Trophoblast cell (in vitro differentiated cells and primary cell): ENCODE measurements at regions not wholly inside any gene's neighbourhood (a gene's known extent, or its start where the extent isn't known, plus 50 kb on each side); places are given as distances from the start of the nearest gene placed in this dataset.

Source experiments
- DNase-seq, 2 donors: peaks; one replicate each; pipeline ENCODE4 v3.0.0-alpha.2; 2016
- H2AFZ ChIP-seq: 2 replicates; pipeline ENCODE4 v1.6.1; 2013; ENCODE audit warnings: low read length, moderate library complexity, mild to moderate bottlenecking; ENCODE audit not compliant: insufficient read depth, poor library complexity
- H2AK5ac ChIP-seq: 2 replicates; pipeline ENCODE4 v1.6.1; 2013; ENCODE audit warnings: mild to moderate bottlenecking, low read length
- H2BK120ac ChIP-seq: 2 replicates; pipeline ENCODE4 v1.6.1; 2013; ENCODE audit warnings: low read length, mild to moderate bottlenecking, moderate library complexity; ENCODE audit not compliant: insufficient read depth, poor library complexity
- H2BK12ac ChIP-seq: 2 replicates; pipeline ENCODE4 v1.6.1; 2013; ENCODE audit warnings: mild to moderate bottlenecking, low read length, moderate library complexity
- H2BK5ac ChIP-seq: 2 replicates; pipeline ENCODE4 v1.6.1; 2013; ENCODE audit warnings: low read length, low read depth, moderate library complexity, mild to moderate bottlenecking; ENCODE audit not compliant: poor library complexity
- H3K14ac ChIP-seq: 2 replicates; pipeline ENCODE4 v1.6.1; 2013; ENCODE audit warnings: mild to moderate bottlenecking, low read length
- H3K18ac ChIP-seq: 2 replicates; pipeline ENCODE4 v1.6.1; 2013; ENCODE audit warnings: mild to moderate bottlenecking, low read length
- H3K23ac ChIP-seq: 2 replicates; pipeline ENCODE4 v1.6.1; 2013; ENCODE audit warnings: low read length
- H3K27ac ChIP-seq: 2 replicates; pipeline ENCODE4 v1.5.1; 2013; ENCODE audit warnings: low read depth, mild to moderate bottlenecking, inconsistent platforms, low read length, moderate library complexity
- H3K27me3 ChIP-seq: 2 replicates; pipeline ENCODE4 v1.6.1; 2013; ENCODE audit warnings: inconsistent platforms, mild to moderate bottlenecking, low read length, moderate library complexity; ENCODE audit not compliant: insufficient read depth
- H3K36me3 ChIP-seq, 2 experiments: 1 replicate in 1 of 2; 2 replicates in 1 of 2; pipeline ENCODE4 v1.6.1; 2013; ENCODE audit warnings: low read length in 2 of 2, mild to moderate bottlenecking in 2 of 2, moderate library complexity in 1 of 2; ENCODE audit not compliant: insufficient read depth in 2 of 2, control insufficient read depth in 1 of 2
- H3K4ac ChIP-seq: 2 replicates; pipeline ENCODE4 v1.6.1; 2013; ENCODE audit warnings: low read depth, mild to moderate bottlenecking, low read length, moderate library complexity
- H3K4me1 ChIP-seq, 2 experiments: 1 replicate in 1 of 2; 2 replicates in 1 of 2; pipeline ENCODE4 v1.6.1; 2013; ENCODE audit warnings: low read length in 2 of 2, mild to moderate bottlenecking in 2 of 2, moderate library complexity in 1 of 2; ENCODE audit not compliant: insufficient read depth in 2 of 2, control insufficient read depth in 1 of 2
- H3K4me2 ChIP-seq: 2 replicates; pipeline ENCODE4 v1.6.1; 2013; ENCODE audit warnings: inconsistent platforms, mild to moderate bottlenecking, low read length, moderate library complexity
- H3K4me3 ChIP-seq: 2 replicates; pipeline ENCODE4 v1.5.1; 2013; ENCODE audit warnings: mild to moderate bottlenecking, low read depth, low read length, inconsistent platforms
- H3K79me1 ChIP-seq: one replicate; pipeline ENCODE4 v1.6.1; 2013; ENCODE audit warnings: low read length
- H3K79me2 ChIP-seq: 2 replicates; pipeline ENCODE4 v1.6.1; 2013; ENCODE audit warnings: low read length, mild to moderate bottlenecking; ENCODE audit not compliant: control insufficient read depth, insufficient read depth, poor library complexity
- H3K9ac ChIP-seq: 2 replicates; pipeline ENCODE4 v1.6.1; 2013; ENCODE audit warnings: mild to moderate bottlenecking, low read length
- H3K9me3 ChIP-seq: 2 replicates; pipeline ENCODE4 v1.6.1; 2013; ENCODE audit warnings: low read depth, mild to moderate bottlenecking, control low read depth, inconsistent platforms, low read length; ENCODE audit not compliant: insufficient read depth
- H4K12ac ChIP-seq: 2 replicates; pipeline ENCODE4 v1.6.1; 2013; ENCODE audit warnings: low read depth, mild to moderate bottlenecking, low read length, moderate library complexity
- H4K8ac ChIP-seq: 2 replicates; pipeline ENCODE4 v1.6.1; 2013; ENCODE audit warnings: low read depth, mild to moderate bottlenecking, low read length, moderate library complexity
- H4K91ac ChIP-seq: one replicate; pipeline ENCODE4 v1.6.1; 2013; ENCODE audit warnings: low read depth, mild to moderate bottlenecking, low read length, moderate library complexity
- WGBS: extraction: QIAGEN DNeasy Blood & Tissue Kit; methylation state at CpG from one replicate; pipeline ENCODE4 v1.1.7; 2013; ENCODE audit warnings: missing lambda C conversion rate; ENCODE audit not compliant: insufficient read length, insufficient coverage; ENCODE audit errors: extremely low coverage; 5-methylcytosine and 5-hydroxymethylcytosine counted together

DNA sequence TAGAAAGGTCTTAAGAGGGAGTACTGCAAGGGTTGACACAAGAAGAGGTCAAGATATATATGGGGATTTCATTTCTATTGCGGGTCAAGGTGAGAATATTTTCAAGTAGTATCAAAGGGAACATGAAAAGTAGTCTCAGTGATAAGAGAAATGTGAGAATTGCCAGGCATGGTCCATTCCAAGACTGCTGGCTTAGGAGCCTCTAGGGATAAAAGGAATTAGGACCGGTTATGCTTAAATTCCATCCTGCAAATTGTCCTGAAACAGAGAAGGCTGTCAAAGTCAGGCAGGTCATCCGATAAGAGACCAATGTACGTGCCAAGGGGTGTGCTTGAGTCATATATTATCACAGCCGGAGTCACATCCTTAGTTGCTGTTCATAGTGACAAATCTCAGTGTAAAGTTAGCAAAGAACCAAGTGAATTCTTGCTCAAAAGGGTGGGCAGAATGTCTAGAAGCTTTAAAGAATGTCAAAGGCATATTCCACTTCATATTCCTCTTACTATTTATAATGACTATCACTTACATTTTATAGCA is 133.6 kb downstream of the CBLL2 start:
- Histone ChIP-seq H3K4me3 (no peak overlapping the region), H4K8ac (no peak overlapping the region), H3K4ac (no peak overlapping the region), H3K79me1 (no peaks in the 10 kb centered on the region), H3K23ac (no peak overlapping the region), H3K18ac (no peak overlapping the region), H2BK12ac (no peak overlapping the region), H3K9ac (no peak overlapping the region), H2AK5ac (no peak overlapping the region), H3K36me3 (no peaks in the 10 kb centered on the region), H4K91ac (no peak overlapping the region), H3K14ac (no peak overlapping the region), H3K79me2 (no peaks in the 10 kb centered on the region), H3K9me3 (no peaks in the 10 kb centered on the region), H4K12ac (no peak overlapping the region), H3K4me1 (no peaks in the 10 kb centered on the region), H3K4me2 (no peak overlapping the region), H2AFZ (no peak overlapping the region), H3K27ac (no peak overlapping the region), H3K27me3 (no peaks in the 10 kb centered on the region), H2BK120ac (no peak overlapping the region), H2BK5ac (no peak overlapping the region)
- no CpG with 5 or more reads among the region's 5 CpGs for WGBS
- DNase-seq = no peak

GRCh38 chrX:22409418-22409817 is 136.7 kb downstream of the CBLL2 start:
- Histone ChIP-seq H3K9me3 (no peaks in the 10 kb centered on the region), H3K79me2 (no peaks in the 10 kb centered on the region), H3K27me3 (no peaks in the 10 kb centered on the region), H3K4ac (no peak overlapping the region), H4K8ac (no peak overlapping the region), H4K12ac (no peak overlapping the region), H2BK5ac (no peak overlapping the region), H2BK12ac (no peak overlapping the region), H2BK120ac (no peak overlapping the region), H3K4me1 (no peaks in the 10 kb centered on the region), H3K4me2 (no peak overlapping the region), H3K4me3 (no peak overlapping the region), H3K79me1 (no peaks in the 10 kb centered on the region), H3K18ac (no peak overlapping the region), H2AFZ (no peak overlapping the region), H3K36me3 (no peaks in the 10 kb centered on the region), H3K23ac (no peak overlapping the region), H3K14ac (no peak overlapping the region), H3K27ac (no peak overlapping the region), H4K91ac (no peak overlapping the region), H3K9ac (no peak overlapping the region), H2AK5ac (no peak overlapping the region)
- DNase-seq = no peak
- no CpG with 5 or more reads among the region's 1 CpG for WGBS

- H3K79me1 ChIP-seq = no peaks in the 10 kb centered on the region
- H3K18ac ChIP-seq = no peak overlapping the region
- H3K36me3 ChIP-seq = no peaks in the 10 kb centered on the region
- no peaks in the 10 kb centered on the region for H3K27me3 ChIP-seq
- H3K4me3 ChIP-seq = no peak overlapping the region
- no peak for DNase-seq
- H3K9ac ChIP-seq = no peak overlapping the region
- no peaks in the 10 kb centered on the region for H3K9me3 ChIP-seq
- no peak overlapping the region for H3K14ac ChIP-seq
- no peak overlapping the region for H2AK5ac ChIP-seq
- H2BK120ac ChIP-seq = no peak overlapping the region
- H3K4me2 ChIP-seq = no peak overlapping the region
- no peak overlapping the region for H4K12ac ChIP-seq
- no CpG with 5 or more reads among the region's 2 CpGs for WGBS
- no peak overlapping the region for H4K91ac ChIP-seq
- no peak overlapping the region for H3K23ac ChIP-seq
- H3K27ac ChIP-seq = no peak overlapping the region
- H3K4me1 ChIP-seq = no peaks in the 10 kb centered on the region
- no peaks in the 10 kb centered on the region for H3K79me2 ChIP-seq
- no peak overlapping the region for H2AFZ ChIP-seq
- H3K4ac ChIP-seq = no peak overlapping the region
- H4K8ac ChIP-seq = no peak overlapping the region
- no peak overlapping the region for H2BK5ac ChIP-seq
- no peak overlapping the region for H2BK12ac ChIP-seq
These were observed 151.6 kb downstream of the CBLL2 start for GRCh38 chrX:22424122-22424915.

DNA sequence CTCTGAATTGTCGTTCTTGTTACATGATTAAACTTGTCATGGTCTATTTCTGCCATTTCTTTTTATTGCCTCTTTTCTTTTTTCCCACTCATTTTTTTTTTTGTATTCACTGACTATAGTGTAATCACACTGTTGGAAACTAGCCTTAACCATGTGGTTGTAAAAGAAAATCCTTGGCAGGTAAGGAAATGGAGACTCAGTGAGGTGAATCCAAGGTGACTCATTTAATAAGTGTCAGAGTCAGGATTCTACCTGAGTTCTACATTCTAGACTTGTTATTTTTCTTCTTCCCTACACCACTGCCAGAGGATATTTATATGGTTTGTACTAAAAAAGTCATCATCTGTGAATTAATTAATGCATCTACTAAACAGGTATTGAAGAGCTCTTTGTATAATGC is 152.2 kb downstream of the CBLL2 start:
- Histone ChIP-seq H2BK5ac (no peak overlapping the region), H2BK120ac (no peak overlapping the region), H2AK5ac (no peak overlapping the region), H3K79me2 (no peaks in the 10 kb centered on the region), H3K4me1 (no peaks in the 10 kb centered on the region), H3K4me2 (no peak overlapping the region), H3K4ac (no peak overlapping the region), H3K79me1 (no peaks in the 10 kb centered on the region), H3K23ac (no peak overlapping the region), H2BK12ac (no peak overlapping the region), H2AFZ (no peak overlapping the region), H3K14ac (no peak overlapping the region), H4K91ac (no peak overlapping the region), H3K4me3 (no peak overlapping the region), H4K8ac (no peak overlapping the region), H3K9ac (no peak overlapping the region), H4K12ac (no peak overlapping the region), H3K27ac (no peak overlapping the region), H3K9me3 (no peaks in the 10 kb centered on the region), H3K36me3 (no peaks in the 10 kb centered on the region), H3K27me3 (no peaks in the 10 kb centered on the region), H3K18ac (no peak overlapping the region)
- no peak for DNase-seq
- WGBS = no CpG with 5 or more reads among the region's 1 CpG
